ENCODE measurements at regions not wholly inside any gene's neighbourhood (a gene's known extent, or its start where the extent isn't known, plus 50 kb on each side); places are given as distances from the start of the nearest gene placed in this dataset.
"Not testable (repeated sequence)": the region's sequence is repeated elsewhere in the genome, so short reads cannot be mapped to it uniquely, and the experiment has no call there.

- no peak for TF ChIP-seq CTCF (IDR thresholded peaks at IDR 0.05; ENCODE audit: control insufficient read depth, insufficient read depth, low read depth, low read length, missing control alignments)
- H3K4me3 ChIP-seq (ENCODE audit: control insufficient read depth, low read depth, low read length): no peak overlapping the region
- DNase-seq (ENCODE audit: low read depth): no peak
These were observed 64.9 kb upstream of the FRMPD3 start for GRCh38 chrX:107384397-107385105.

GRCh38 chrX:107389726-107390125, 59.7 kb upstream of the FRMPD3 start:
- DNase-seq (ENCODE audit: low read depth): no peak
- H3K4me3 ChIP-seq (ENCODE audit: control insufficient read depth, low read depth, low read length): no peak overlapping the region
- no peak for TF ChIP-seq CTCF (IDR thresholded peaks at IDR 0.05; ENCODE audit: control insufficient read depth, insufficient read depth, low read depth, low read length, missing control alignments)

- H3K4me3 ChIP-seq (ENCODE audit: control insufficient read depth, low read depth, low read length); DNase-seq (ENCODE audit: low read depth): not testable (repeated sequence)
These were observed 55.8 kb upstream of the FRMPD3 start for GRCh38 chrX:107393656-107394055.

GRCh38 chrX:107396235-107396634, 53.2 kb upstream of the FRMPD3 start:
- no peak overlapping the region for H3K4me3 ChIP-seq (ENCODE audit: control insufficient read depth, low read depth, low read length)
- no peak for TF ChIP-seq CTCF (IDR thresholded peaks at IDR 0.05; ENCODE audit: control insufficient read depth, insufficient read depth, low read depth, low read length, missing control alignments)
- no peak for DNase-seq (ENCODE audit: low read depth)

GRCh38 chrX:107396783-107397182, 52.7 kb upstream of the FRMPD3 start:
- no peak for TF ChIP-seq CTCF (IDR thresholded peaks at IDR 0.05; ENCODE audit: control insufficient read depth, insufficient read depth, low read depth, low read length, missing control alignments)
- DNase-seq (ENCODE audit: low read depth): no peak
- H3K4me3 ChIP-seq (ENCODE audit: control insufficient read depth, low read depth, low read length): no peak overlapping the region

- H3K4me3 ChIP-seq (ENCODE audit: control insufficient read depth, low read depth, low read length): no peak overlapping the region
- no peak for DNase-seq (ENCODE audit: low read depth)
- TF ChIP-seq CTCF (IDR thresholded peaks at IDR 0.05; ENCODE audit: control insufficient read depth, insufficient read depth, low read depth, low read length, missing control alignments): no peak
These were observed 51.3 kb upstream of the FRMPD3 start for GRCh38 chrX:107398115-107398514.

Data from AG09309 (cell line).